H1 (cell line): ENCODE measurements at regions not wholly inside any gene's neighbourhood (a gene's known extent, or its start where the extent isn't known, plus 50 kb on each side); places are given as distances from the start of the nearest gene placed in this dataset.

ENCODE experiments used
- CTCF ChIA-PET: fragments of 300-600 bp; sonication (Branson Sonifier 250); formaldehyde crosslinking; loops from one replicate; lab custom pipeline; 2021; ENCODE audit not compliant: partially characterized antibody; lab: Charles Lee
- POLR2A ChIA-PET: fragments of 300-600 bp; sonication (Branson Sonifier 250); formaldehyde crosslinking; loops from one replicate; lab custom pipeline; 2021; ENCODE audit warnings: inconsistent platforms; ENCODE audit not compliant: partially characterized antibody; lab: Charles Lee
- DNase-seq, 2 experiments: peaks; one replicate each; pipeline versions ENCODE4 v3.0.0 to v3.0.0-alpha.2; 2010 to 2022; ENCODE audit warnings: low spot score in 2 of 2, low read depth in 1 of 2, mixed read lengths in 1 of 2
- FAIRE-seq: peaks from 2 replicates; lab custom pipeline; 2011; peaks lifted over from hg19 to GRCh38; lab: Jason Lieb, UNC
- H2AFZ ChIP-seq: 2 replicates; pipeline ENCODE4 v1.8.1; 2012; ENCODE audit warnings: low read length, inconsistent platforms
- H2AK5ac ChIP-seq: 2 replicates; pipeline ENCODE4 v1.6.1; 2013; ENCODE audit warnings: low read depth, low read length
- H2BK120ac ChIP-seq: replicated peaks from 2 replicates; pipeline ENCODE3; 2013; ENCODE audit warnings: low read depth, low read length, inconsistent platforms
- H2BK12ac ChIP-seq: 2 replicates; pipeline ENCODE4 v1.6.1; 2013; ENCODE audit warnings: low read depth, low read length
- H2BK15ac ChIP-seq: 2 replicates; pipeline ENCODE4 v1.6.1; 2013; ENCODE audit warnings: low read length
- H2BK20ac ChIP-seq: 2 replicates; pipeline ENCODE4 v1.6.1; 2013; ENCODE audit warnings: low read length
- H2BK5ac ChIP-seq: 2 replicates; pipeline ENCODE4 v1.6.1; 2013; ENCODE audit warnings: low read depth, low read length
- H3K14ac ChIP-seq: 2 replicates; pipeline ENCODE4 v1.6.1; 2013; ENCODE audit warnings: inconsistent platforms; ENCODE audit not compliant: insufficient read length
- H3K18ac ChIP-seq: 2 replicates; pipeline ENCODE4 v1.6.1; 2013; ENCODE audit warnings: low read length; ENCODE audit errors: extremely low read depth
- H3K23ac ChIP-seq: 2 replicates; pipeline ENCODE4 v1.6.1; 2013; ENCODE audit warnings: inconsistent platforms; ENCODE audit not compliant: insufficient read length
- H3K23me2 ChIP-seq: 2 replicates; pipeline ENCODE4 v1.6.1; 2013; ENCODE audit warnings: low read depth, low read length
- H3K27ac ChIP-seq: 2 replicates; pipeline ENCODE4 v1.6.1; 2011; ENCODE audit warnings: low read depth, low read length, inconsistent platforms
- H3K27me3 ChIP-seq, 4 experiments: replicated peaks in 1 of 4; 1 replicate in 1 of 4; 2 replicates in 3 of 4; pipeline versions ENCODE4 v1.6.1 to v1.8.1; 2011 to 2013; ENCODE audit warnings: low read length in 3 of 4, mild to moderate bottlenecking in 3 of 4, inconsistent platforms in 2 of 4, mixed read lengths in 2 of 4, moderate library complexity in 1 of 4; ENCODE audit not compliant: control insufficient read depth in 3 of 4, insufficient read depth in 3 of 4; ENCODE audit errors: extremely low read depth in 1 of 4
- H3K36me3 ChIP-seq, 4 experiments: 2 replicates each; pipeline versions ENCODE4 v1.6.1 to v1.8.1; 2011 to 2013; ENCODE audit warnings: mild to moderate bottlenecking in 4 of 4, low read length in 3 of 4, moderate library complexity in 2 of 4, control low read depth in 1 of 4, inconsistent platforms in 1 of 4; ENCODE audit not compliant: insufficient read depth in 4 of 4, control insufficient read depth in 2 of 4
- H3K4ac ChIP-seq: replicated peaks from 2 replicates; pipeline ENCODE3; 2013; ENCODE audit warnings: low read length, low read depth, mixed read lengths, inconsistent platforms; ENCODE audit not compliant: insufficient read length
- H3K4me1 ChIP-seq, 4 experiments: replicated peaks in 1 of 4; 1 replicate in 1 of 4; 2 replicates in 3 of 4; pipeline versions ENCODE4 v1.6.1 to v1.8.1; 2011 to 2013; ENCODE audit warnings: low read length in 3 of 4, inconsistent platforms in 2 of 4, mixed read lengths in 1 of 4; ENCODE audit not compliant: insufficient read depth in 4 of 4, control insufficient read depth in 3 of 4
- H3K4me2 ChIP-seq, 2 experiments: 2 replicates each; pipeline versions ENCODE4 v1.6.1 to v1.8.1; 2011 to 2013; ENCODE audit warnings: low read depth in 2 of 2, low read length in 2 of 2, control low read depth in 1 of 2, inconsistent platforms in 1 of 2, mild to moderate bottlenecking in 1 of 2; ENCODE audit not compliant: insufficient read depth in 1 of 2
- H3K4me3 ChIP-seq, 4 experiments: fragments of 200-600, 300-600 bp in 1 of 4; sonication (generic), shearing (Covaris generic), sonication (Bioruptor Twin) in 1 of 4; 2 replicates each; pipeline versions ENCODE4 v1.5.1 to v1.8.1; 2011 to 2016; ENCODE audit warnings: low read length in 4 of 4, low read depth in 3 of 4, control low read depth in 2 of 4, inconsistent platforms in 2 of 4, mild to moderate bottlenecking in 2 of 4, mixed read lengths in 1 of 4, moderate library complexity in 1 of 4; ENCODE audit not compliant: insufficient read depth in 2 of 4; ENCODE audit errors: extremely low read depth in 1 of 4
- H3K56ac ChIP-seq: replicated peaks from 2 replicates; pipeline ENCODE3; 2013; ENCODE audit warnings: low read depth, mild to moderate bottlenecking, mixed read lengths, low read length, inconsistent platforms; ENCODE audit not compliant: insufficient read length
- H3K79me1 ChIP-seq: 2 replicates; pipeline ENCODE4 v1.6.1; 2013; ENCODE audit warnings: low read depth, low read length, control low read depth
- H3K79me2 ChIP-seq, 2 experiments: 2 replicates each; pipeline versions ENCODE4 v1.6.1 to v1.8.1; 2012 to 2013; ENCODE audit warnings: low read length in 2 of 2, mild to moderate bottlenecking in 2 of 2, inconsistent platforms in 1 of 2; ENCODE audit not compliant: insufficient read depth in 2 of 2, control insufficient read depth in 1 of 2
- H3K9ac ChIP-seq, 4 experiments: replicated peaks in 1 of 4; 1 replicate in 1 of 4; 2 replicates in 3 of 4; pipeline versions ENCODE4 v1.6.1 to v1.8.1; 2011 to 2013; ENCODE audit warnings: low read depth in 3 of 4, low read length in 3 of 4, control low read depth in 2 of 4, mild to moderate bottlenecking in 2 of 4, moderate library complexity in 2 of 4, inconsistent platforms in 1 of 4; ENCODE audit errors: extremely low read depth in 1 of 4
- H3K9me3 ChIP-seq, 2 experiments: 2 replicates each; pipeline versions ENCODE4 v1.6.1 to v1.8.1; 2012 to 2013; ENCODE audit warnings: mild to moderate bottlenecking in 2 of 2, moderate library complexity in 2 of 2, control low read depth in 1 of 2, inconsistent platforms in 1 of 2, low read depth in 1 of 2, low read length in 1 of 2, mixed read lengths in 1 of 2; ENCODE audit not compliant: insufficient read depth in 2 of 2
- H4K20me1 ChIP-seq, 2 experiments: replicated peaks in 1 of 2; 2 replicates each; pipeline versions ENCODE3 to v1.8.1; 2011 to 2013; ENCODE audit warnings: inconsistent platforms in 2 of 2, low read length in 2 of 2, mild to moderate bottlenecking in 1 of 2; ENCODE audit not compliant: insufficient read depth in 2 of 2, control insufficient read depth in 1 of 2
- H4K5ac ChIP-seq: 2 replicates; pipeline ENCODE4 v1.6.1; 2013; ENCODE audit warnings: low read length, low read depth, mixed read lengths, inconsistent platforms; ENCODE audit not compliant: insufficient read length
- H4K8ac ChIP-seq: 2 replicates; pipeline ENCODE4 v1.8.0; 2013; ENCODE audit warnings: mild to moderate bottlenecking, moderate library complexity, low read length, inconsistent platforms; ENCODE audit not compliant: insufficient read depth; ENCODE audit errors: extremely low read depth
- H4K91ac ChIP-seq: replicated peaks from 2 replicates; pipeline ENCODE3; 2013; ENCODE audit warnings: low read length, mixed read lengths, inconsistent platforms; ENCODE audit not compliant: insufficient read length
- ATF3 ChIP-seq: IDR thresholded peaks from 2 replicates; pipeline ENCODE4 v1.6.1; 2011; ENCODE audit warnings: low read depth, mild to moderate bottlenecking, low read length; ENCODE audit not compliant: insufficient read depth
- GABPA ChIP-seq: IDR thresholded peaks from 2 replicates; pipeline ENCODE4 v1.6.1; 2011; ENCODE audit warnings: mild to moderate bottlenecking, low read length, moderate library complexity, borderline replicate concordance; ENCODE audit not compliant: insufficient read depth
- HDAC2 ChIP-seq, 2 experiments: fragments of 300-600 bp in 1 of 2; sonication (generic) in 1 of 2; IDR thresholded peaks; 2 replicates each; pipeline ENCODE4 v1.6.1; 2011 to 2012; ENCODE audit warnings: low read depth in 2 of 2, low read length in 2 of 2, mild to moderate bottlenecking in 2 of 2, moderate library complexity in 2 of 2, borderline replicate concordance in 1 of 2, inconsistent platforms in 1 of 2
- RXRA ChIP-seq: IDR thresholded peaks from 2 replicates; pipeline ENCODE4 v1.6.1; 2011; ENCODE audit warnings: low read depth, mild to moderate bottlenecking, low read length, moderate library complexity; ENCODE audit not compliant: insufficient read depth
- WGBS, 2 experiments: shearing (Covaris generic) in 1 of 2; methylation state at CpG; one replicate each; pipeline versions ENCODE4 v1.1.6 to v1.1.7; 2013 to 2015; ENCODE audit warnings: low lambda C conversion rate in 2 of 2, mixed read lengths in 2 of 2, inconsistent platforms in 1 of 2, low coverage in 1 of 2, missing lambda C conversion rate in 1 of 2; ENCODE audit not compliant: insufficient replicate concordance in 2 of 2, insufficient coverage in 1 of 2, insufficient read length in 1 of 2; ENCODE audit errors: extremely low coverage in 1 of 2, missing lambda C conversion rate in 1 of 2; 5-methylcytosine and 5-hydroxymethylcytosine counted together

- 41% methylated on average over 1 of the region's 1 CpG; no CpG with 5 or more reads in 1 of the 2 experiments for WGBS, 2 experiments
Measured at GRCh38 chr6:9553002-9553401, 861.9 kb downstream of the TFAP2A start.

More at GRCh38 chr6:9553002-9553401, 861.9 kb downstream of the TFAP2A start:
- H4K8ac ChIP-seq: no peak overlapping the region
- no peak overlapping the region for H4K91ac ChIP-seq
- no peaks in the 10 kb centered on the region for H4K20me1 ChIP-seq
- no peaks in the 10 kb centered on the region for H3K23me2 ChIP-seq
- H3K14ac ChIP-seq: no peak overlapping the region
- H2AK5ac ChIP-seq: no peak overlapping the region
- H3K4ac ChIP-seq: no peak overlapping the region
- H3K79me2 ChIP-seq: no peaks in the 10 kb centered on the region
- no peak overlapping the region for H3K27ac ChIP-seq
- H3K9ac ChIP-seq: no peak overlapping the region
- no peak overlapping the region for H2BK15ac ChIP-seq
- ChIA-PET POLR2A (no interaction called here), CTCF (interaction anchor here (1.3 to 1.4 kb wide), 2 partner anchors 13 to 477 kb away, joined by 3 to 4 read pairs; no protein-coding TSS in a partner anchor)
- H2BK20ac ChIP-seq: no peak overlapping the region
- FAIRE-seq (no peak), DNase-seq (no peak)
- H3K4me2 ChIP-seq: no peak overlapping the region
- H2AFZ ChIP-seq: no peak overlapping the region
- TF ChIP-seq HDAC2 (IDR thresholded peaks at IDR 0.05; ENCODE audit: borderline replicate concordance in 1 of 2, low read depth in 2 of 2, low read length in 2 of 2) (no peak), GABPA (no peak), RXRA (no peak), ATF3 (no peak)
- no peaks in the 10 kb centered on the region; the same call in 1 of the 2 replicates for H3K79me1 ChIP-seq
- H2BK5ac ChIP-seq: no peak overlapping the region
- H2BK120ac ChIP-seq: no peak overlapping the region
- H3K23ac ChIP-seq: no peak overlapping the region
- H3K18ac ChIP-seq: no peak overlapping the region
- H3K56ac ChIP-seq: no peak overlapping the region
- H3K9me3 ChIP-seq: peaks cover 6% of the 10 kb centered on the region in 2 experiments; a peak in 1 of 4 replicates
- H2BK12ac ChIP-seq: no peak overlapping the region
- no peak overlapping the region for H4K5ac ChIP-seq
- no peaks in the 10 kb centered on the region for H3K4me1 ChIP-seq
- H3K4me3 ChIP-seq: no peak overlapping the region
- no peaks in the 10 kb centered on the region for H3K27me3 ChIP-seq
- no peaks in the 10 kb centered on the region for H3K36me3 ChIP-seq
